ENCODE measurements at regions not wholly inside any gene's neighbourhood (a gene's known extent, or its start where the extent isn't known, plus 50 kb on each side); places are given as distances from the start of the nearest gene placed in this dataset.

- DNase-seq = no peak
Observed at GRCh38 chr3:157573780-157574378, 70.7 kb upstream of the VEPH1 start.

- no peak for DNase-seq
Observed at GRCh38 chr3:157573281-157573680, 70.1 kb upstream of the VEPH1 start.

- DNase-seq = no peak
Observed at GRCh38 chr3:157572559-157573270, 69.5 kb upstream of the VEPH1 start.

GRCh38 chr3:157566596-157566995 is 63.4 kb upstream of the VEPH1 start:
- no peak for DNase-seq

- no peak for DNase-seq
Observed at GRCh38 chr3:157559401-157559800, 56.2 kb upstream of the VEPH1 start.

All from NK-92 treated with Interleukin-12 subunit alpha and Interleukin-12 subunit beta, amount 100 ng/mL, for 24 hours (cell line).